ENCODE measurements at regions not wholly inside any gene's neighbourhood (a gene's known extent, or its start where the extent isn't known, plus 50 kb on each side); places are given as distances from the start of the nearest gene placed in this dataset.

GRCh38 chr7:156222611-156223010 lies 410.3 kb upstream of the SHH start:
- no peak for TF ChIP-seq TEAD4 (IDR thresholded peaks at IDR 0.05)
- TF ChIP-seq CEBPB (IDR thresholded peaks at IDR 0.05) = no peak
- no peak for TF ChIP-seq USF1 (IDR thresholded peaks at IDR 0.05)
- TF ChIP-seq REST (IDR thresholded peaks at IDR 0.05; ENCODE audit: low read depth) = no peak
- no peak for TF ChIP-seq CREB1 (IDR thresholded peaks at IDR 0.05; ENCODE audit: low read depth)
- TF ChIP-seq RAD21 (IDR thresholded peaks at IDR 0.05; ENCODE audit: low read depth) = no peak
- TF ChIP-seq ZBTB7A (IDR thresholded peaks at IDR 0.05; ENCODE audit: low read depth) = no peak
- TF ChIP-seq EGR1 (IDR thresholded peaks at IDR 0.05) = no peak
- TF ChIP-seq FOXM1 (IDR thresholded peaks at IDR 0.05; ENCODE audit: borderline replicate concordance, low read depth) = no peak
- TF ChIP-seq EP300 (IDR thresholded peaks at IDR 0.05; ENCODE audit: borderline replicate concordance) = no peak
- no peak for TF ChIP-seq YY1 (IDR thresholded peaks at IDR 0.05; ENCODE audit: low read depth)
- TF ChIP-seq MAX (IDR thresholded peaks at IDR 0.05) = no peak
- TF ChIP-seq TAF1 (IDR thresholded peaks at IDR 0.05; ENCODE audit: low read depth) = no peak
- no peak for TF ChIP-seq TCF12 (IDR thresholded peaks at IDR 0.05; ENCODE audit: low read depth)
- TF ChIP-seq NFIC (IDR thresholded peaks at IDR 0.05) = no peak

GRCh38 chr7:156222151-156222550 lies 409.9 kb upstream of the SHH start:
- TF ChIP-seq CREB1 (IDR thresholded peaks at IDR 0.05; ENCODE audit: low read depth) (no peak), RAD21 (IDR thresholded peaks at IDR 0.05; ENCODE audit: low read depth) (no peak)

GRCh38 chr7:156220701-156221100 lies 408.4 kb upstream of the SHH start:
- no peak for TF ChIP-seq RAD21 (IDR thresholded peaks at IDR 0.05; ENCODE audit: low read depth)
- TF ChIP-seq TCF12 (IDR thresholded peaks at IDR 0.05; ENCODE audit: low read depth) = no peak
- TF ChIP-seq NFIC (IDR thresholded peaks at IDR 0.05) = no peak
- TF ChIP-seq FOXM1 (IDR thresholded peaks at IDR 0.05; ENCODE audit: borderline replicate concordance, low read depth) = no peak
- TF ChIP-seq CEBPB (IDR thresholded peaks at IDR 0.05) = no peak
- no peak for TF ChIP-seq EGR1 (IDR thresholded peaks at IDR 0.05)
- no peak for TF ChIP-seq MAX (IDR thresholded peaks at IDR 0.05)
- no peak for TF ChIP-seq USF1 (IDR thresholded peaks at IDR 0.05)
- TF ChIP-seq TAF1 (IDR thresholded peaks at IDR 0.05; ENCODE audit: low read depth) = no peak

GRCh38 chr7:156220078-156220605 lies 407.9 kb upstream of the SHH start:
- TF ChIP-seq ZBTB7A (IDR thresholded peaks at IDR 0.05; ENCODE audit: low read depth) (no peak), TCF12 (IDR thresholded peaks at IDR 0.05; ENCODE audit: low read depth) (no peak), USF1 (IDR thresholded peaks at IDR 0.05) (no peak), TEAD4 (IDR thresholded peaks at IDR 0.05) (no peak), YY1 (IDR thresholded peaks at IDR 0.05; ENCODE audit: low read depth) (no peak), FOXM1 (IDR thresholded peaks at IDR 0.05; ENCODE audit: borderline replicate concordance, low read depth) (no peak)

GRCh38 chr7:156219307-156220077 lies 407.2 kb upstream of the SHH start:
- TF ChIP-seq NFIC (IDR thresholded peaks at IDR 0.05) (no peak), TCF12 (IDR thresholded peaks at IDR 0.05; ENCODE audit: low read depth) (no peak), RAD21 (IDR thresholded peaks at IDR 0.05; ENCODE audit: low read depth) (no peak), EP300 (IDR thresholded peaks at IDR 0.05; ENCODE audit: borderline replicate concordance) (no peak), REST (IDR thresholded peaks at IDR 0.05; ENCODE audit: low read depth) (no peak), USF1 (IDR thresholded peaks at IDR 0.05) (no peak)

All from Ishikawa (cell line).